GM19035 (cell line): ENCODE measurements at regions not wholly inside any gene's neighbourhood (a gene's known extent, or its start where the extent isn't known, plus 50 kb on each side); places are given as distances from the start of the nearest gene placed in this dataset.

Experiments used
- ATAC-seq: cut with Tn5 transposase; IDR thresholded peaks from one replicate; pipeline ENCODE4 v1.9.1; 2021; ENCODE audit not compliant: unreplicated experiment

DNA sequence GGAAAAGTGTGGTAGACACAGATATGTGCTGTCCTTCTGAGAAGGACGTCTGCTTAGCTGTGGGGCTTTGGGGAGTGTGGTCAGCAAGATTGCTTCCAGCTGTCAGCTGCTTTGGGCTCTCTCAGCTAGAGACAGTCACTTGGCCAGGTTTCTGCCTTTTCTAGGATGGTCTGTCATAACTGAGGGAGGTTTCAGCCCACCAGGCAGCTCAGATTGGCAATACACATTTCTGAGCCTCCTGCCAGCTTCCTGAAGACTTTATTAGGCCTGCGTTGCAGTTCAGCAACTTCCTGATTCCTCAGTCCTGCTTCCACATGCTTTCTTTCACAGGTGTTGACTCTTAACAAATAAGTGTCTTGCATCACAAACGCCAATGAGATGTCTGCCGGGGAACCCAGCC, 286.5 kb downstream of the SQOR start:
- no peak for ATAC-seq

DNA sequence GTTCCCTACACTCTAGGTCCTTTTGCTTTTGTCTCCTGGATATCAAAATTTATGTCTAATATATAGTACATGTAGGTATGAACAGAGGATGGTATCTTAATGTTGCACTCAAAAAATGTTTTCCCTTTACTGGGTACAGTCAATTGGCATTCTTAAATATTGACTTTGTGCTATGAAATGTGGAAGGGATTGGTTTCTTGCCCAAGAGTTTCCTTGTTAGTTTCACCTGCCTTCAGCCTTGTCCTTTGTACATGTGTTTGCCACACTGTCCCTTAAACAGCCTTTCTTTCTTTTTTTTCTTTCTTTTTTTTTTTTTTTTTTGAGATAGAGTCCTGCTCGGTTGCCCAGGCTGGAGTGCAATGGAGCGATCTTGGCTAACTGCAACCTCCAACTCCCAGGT, 287.1 kb downstream of the SQOR start:
- ATAC-seq: no peak

DNA sequence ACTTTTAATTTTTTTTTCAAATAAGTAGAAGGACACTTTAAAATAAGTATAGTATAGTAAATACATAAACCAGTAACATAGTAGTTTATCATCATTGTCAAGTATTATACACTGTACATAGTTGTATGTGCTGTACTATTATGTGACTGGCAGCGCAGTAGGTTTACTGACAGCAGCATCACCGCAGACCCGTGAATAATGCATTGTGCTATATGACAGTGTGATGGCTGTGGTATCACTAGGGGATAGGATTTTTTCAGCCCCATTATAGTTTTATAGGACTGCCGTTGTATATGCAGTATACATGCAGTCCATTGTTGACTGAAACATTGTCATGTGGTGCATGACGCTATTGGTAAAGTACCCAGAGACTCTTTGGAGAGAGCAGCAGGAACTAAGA, 306.5 kb downstream of the SQOR start:
- no peak for ATAC-seq

DNA sequence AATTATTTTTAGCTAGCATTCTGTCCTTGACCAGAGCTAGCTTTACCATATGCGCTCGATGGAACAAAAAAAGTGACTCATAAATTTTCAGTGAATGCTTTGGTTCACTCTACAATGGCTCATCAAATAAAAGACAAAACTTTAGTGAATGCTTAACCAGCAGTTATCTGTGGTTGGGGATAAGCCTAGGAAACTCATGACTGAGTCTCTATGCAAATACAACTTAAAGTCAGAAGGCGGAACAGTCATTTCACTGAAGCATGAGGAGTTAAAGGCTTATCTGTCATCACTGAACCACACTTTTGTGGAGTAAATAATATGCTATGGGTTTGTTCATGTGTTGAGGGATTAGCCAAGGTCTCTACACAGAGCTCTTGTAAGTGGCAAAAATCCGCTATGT, 308.4 kb downstream of the SQOR start:
- no peak for ATAC-seq

DNA sequence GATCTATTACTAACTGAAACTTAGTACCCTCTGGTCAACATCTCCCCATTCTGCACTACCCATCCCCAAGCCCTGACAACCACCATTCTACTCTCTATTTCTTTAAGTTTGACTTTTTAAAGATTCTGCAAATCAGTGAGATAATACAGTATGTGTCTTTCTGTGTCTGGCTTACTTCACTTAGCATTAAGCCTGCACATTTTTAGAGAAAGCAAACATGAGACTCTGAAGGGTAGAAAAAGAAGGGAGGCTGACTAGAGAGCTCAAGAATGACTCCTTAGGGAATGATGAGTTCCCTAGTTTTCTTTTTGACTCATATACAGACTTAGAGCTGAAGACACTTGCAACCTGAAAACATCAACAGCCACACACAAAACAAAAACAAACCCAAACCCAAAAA, 311.3 kb downstream of the SQOR start:
- ATAC-seq: no peak

DNA sequence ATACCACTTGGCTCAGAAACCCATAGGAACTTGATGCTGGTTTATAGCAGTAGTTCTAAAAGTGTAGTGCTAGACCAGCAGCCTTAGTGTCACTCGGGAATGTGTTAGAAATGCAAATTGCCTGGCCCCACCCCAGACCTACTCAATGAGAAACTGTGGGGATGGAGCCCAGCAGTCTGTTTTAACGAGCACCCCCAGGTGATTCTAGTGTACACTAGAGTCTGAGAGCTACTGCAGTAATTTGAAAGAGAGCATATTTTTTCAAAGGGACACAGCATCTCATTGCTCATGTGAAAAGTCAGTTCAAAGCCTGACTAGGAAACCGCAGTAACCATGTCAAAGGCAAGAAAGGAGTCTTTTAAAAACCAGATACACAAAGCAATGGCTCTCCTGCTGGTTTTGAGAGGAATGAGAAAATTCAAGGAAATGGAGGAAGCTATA, 313.4 kb downstream of the SQOR start:
- ATAC-seq: no peak

DNA sequence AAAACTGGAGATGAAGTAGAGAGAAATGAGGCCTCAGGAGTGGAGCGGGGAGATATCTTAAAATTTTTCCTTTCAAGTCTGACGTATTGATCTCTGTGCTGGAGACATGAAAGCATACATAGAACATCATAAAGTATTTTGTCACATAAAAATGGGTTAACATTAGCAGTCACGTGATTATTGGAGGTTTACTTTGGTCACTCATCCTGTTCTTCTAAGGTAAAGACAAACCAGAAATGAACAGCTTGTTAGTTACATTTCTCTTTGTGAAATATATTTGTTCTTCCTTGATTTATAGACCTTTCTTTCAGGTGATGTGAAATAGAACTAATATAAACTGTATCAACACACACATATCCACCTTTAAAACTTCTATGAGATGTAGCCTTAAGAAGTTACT, 324.1 kb downstream of the SQOR start:
- ATAC-seq: no peak

DNA sequence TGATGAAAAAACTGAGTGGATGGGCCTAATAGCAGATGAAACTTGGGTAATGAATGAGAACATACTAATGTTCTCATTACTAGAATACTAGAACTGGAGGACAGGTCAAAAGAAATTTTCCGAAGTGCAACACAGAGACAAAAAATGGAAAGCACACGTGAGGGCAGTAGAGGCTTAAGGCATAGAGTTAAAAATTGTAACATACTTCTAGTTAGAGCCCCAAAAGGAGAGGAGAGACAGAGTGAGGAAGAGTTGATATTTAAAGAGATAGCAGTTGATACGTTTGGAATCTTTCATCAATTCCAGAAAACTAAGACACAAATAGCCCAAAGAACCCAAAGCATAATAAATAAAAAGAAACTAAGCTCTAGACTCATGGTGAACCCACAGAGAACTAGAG, 327.9 kb downstream of the SQOR start:
- no peak for ATAC-seq

DNA sequence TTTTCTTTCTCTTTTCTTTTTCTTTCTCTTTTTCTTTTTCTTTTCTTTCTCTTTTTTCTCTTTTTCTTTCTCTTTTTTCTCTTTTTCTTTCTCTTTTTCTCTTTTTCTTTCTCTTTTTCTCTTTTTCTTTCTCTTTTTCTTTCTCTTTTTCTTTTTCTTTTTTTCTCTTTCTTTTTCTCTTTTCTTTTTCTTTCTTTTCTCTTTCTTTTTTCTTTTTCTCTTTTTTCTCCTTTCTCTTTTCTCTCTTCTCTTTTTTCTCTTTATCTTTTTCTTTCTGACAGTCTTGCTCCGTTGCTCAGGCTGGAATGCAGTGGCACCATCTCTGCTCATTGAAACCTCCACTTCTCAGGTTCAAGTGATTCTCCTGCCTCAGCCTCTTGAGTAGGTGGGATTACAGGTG, 335.7 kb downstream of the SQOR start:
- ATAC-seq: no peak

DNA sequence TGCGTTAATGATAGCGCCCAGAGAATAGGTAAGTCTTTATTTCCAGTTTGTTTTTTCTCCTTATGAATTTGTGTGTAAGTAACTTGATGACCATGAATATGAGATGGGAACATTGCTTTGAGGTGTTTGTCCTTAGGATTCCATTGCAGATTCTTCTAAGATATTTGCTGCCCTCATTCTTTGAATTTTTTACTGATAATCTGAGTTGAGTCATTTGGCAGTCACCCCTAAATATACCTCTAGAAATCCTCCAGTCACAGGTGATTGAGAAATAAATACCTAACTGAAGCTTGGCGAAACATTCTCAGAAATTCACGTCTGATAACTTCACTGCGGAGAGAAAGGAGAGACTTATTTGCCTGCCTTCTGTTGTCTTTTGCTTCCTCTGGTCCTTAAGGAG, 345.5 kb downstream of the SQOR start:
- ATAC-seq: no peak

DNA sequence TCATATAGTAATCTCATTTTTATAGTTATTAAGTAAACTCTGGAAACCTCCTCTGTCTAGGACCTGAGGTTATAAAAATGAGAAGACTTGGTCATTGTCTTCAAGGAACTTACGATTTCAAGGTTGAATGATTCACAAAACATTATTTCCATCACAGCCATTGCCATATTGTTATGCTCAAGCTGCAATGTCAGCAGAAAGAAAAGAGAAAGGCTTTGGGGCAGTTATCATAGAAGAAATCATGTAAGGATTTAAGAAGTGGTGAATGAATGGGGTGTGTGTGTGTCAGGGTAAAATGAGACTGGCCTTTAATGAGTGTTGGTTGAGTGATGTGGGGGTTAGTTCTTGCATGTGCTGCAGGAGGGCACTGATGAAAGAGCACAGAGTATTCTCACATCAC, 346.8 kb downstream of the SQOR start:
- ATAC-seq: no peak

DNA sequence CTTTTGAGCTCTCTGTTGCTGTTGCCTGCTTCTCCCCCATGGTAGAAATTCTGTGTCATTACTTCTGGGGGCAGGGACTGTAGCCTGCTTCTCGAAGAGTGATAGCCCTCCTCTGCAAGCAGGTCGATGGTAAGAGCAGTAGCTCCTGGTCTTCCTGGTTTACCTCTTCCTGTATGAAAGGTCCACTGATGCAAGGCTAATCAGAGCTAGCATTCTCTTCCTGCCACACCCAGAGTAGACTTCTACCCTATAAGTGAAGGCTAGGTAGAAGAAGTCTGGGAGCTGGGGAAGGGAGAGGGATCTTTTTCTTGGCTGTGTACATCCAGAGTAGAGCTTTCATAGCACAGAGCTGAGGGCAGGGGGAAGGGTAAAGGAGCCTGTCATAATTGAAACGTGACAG, 357.0 kb downstream of the SQOR start:
- ATAC-seq: no peak

DNA sequence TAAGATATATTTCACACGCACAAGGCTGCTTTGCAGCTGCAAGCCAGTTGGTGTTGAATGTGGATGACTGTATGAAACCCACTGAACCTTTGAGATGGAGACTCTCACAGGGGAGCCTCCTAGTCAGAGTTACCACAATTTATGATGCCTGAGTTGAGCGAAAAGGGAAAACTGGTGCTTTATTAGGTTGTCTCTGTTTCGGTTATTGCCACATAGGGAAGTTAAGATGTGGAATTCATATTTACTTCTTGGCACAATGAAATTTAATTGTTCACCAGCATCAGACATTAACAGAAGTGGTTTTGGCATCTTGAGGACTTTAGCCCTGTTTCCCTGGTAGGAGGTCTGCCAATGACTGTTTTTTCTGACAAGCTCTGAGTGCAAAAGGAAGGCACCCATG, 358.2 kb downstream of the SQOR start:
- no peak for ATAC-seq

DNA sequence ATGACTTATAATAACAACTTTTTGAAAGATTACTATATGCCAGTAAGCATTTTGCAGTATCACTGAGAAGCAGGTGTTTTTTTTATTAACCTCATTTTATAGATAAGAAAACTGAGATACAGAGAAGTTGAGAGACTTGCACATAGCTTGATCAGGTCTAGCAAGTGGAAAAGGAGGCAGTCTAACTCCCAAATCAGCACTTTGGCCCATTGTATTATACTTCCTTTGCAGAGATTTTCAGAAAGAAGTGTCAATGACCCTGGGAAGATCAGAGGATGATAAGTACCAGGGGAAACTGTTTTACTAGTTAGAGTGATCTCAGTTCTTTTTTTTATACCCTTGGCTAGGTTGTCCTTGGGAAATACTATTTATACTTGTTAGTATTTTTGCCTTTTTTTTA, 358.7 kb downstream of the SQOR start:
- ATAC-seq: no peak

DNA sequence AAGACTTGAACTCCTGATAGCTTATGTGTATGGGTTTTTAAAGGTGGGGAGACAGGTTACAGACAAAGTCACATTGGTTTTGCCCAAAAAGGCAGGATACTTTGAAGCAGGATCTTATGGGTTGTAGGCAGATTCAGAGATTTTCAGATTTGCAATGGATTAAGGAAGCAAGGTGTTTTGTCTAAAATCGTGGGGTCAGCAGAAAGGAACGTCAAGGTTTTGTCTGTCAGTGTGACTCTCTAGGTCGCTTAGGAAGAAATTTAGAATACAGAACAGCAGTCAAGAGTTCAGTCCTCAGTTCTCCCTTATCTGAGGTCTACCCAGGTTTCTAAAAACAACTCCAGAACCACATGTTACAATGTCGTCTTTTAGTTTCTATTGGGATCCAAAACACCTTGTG, 361.0 kb downstream of the SQOR start:
- ATAC-seq: no peak

DNA sequence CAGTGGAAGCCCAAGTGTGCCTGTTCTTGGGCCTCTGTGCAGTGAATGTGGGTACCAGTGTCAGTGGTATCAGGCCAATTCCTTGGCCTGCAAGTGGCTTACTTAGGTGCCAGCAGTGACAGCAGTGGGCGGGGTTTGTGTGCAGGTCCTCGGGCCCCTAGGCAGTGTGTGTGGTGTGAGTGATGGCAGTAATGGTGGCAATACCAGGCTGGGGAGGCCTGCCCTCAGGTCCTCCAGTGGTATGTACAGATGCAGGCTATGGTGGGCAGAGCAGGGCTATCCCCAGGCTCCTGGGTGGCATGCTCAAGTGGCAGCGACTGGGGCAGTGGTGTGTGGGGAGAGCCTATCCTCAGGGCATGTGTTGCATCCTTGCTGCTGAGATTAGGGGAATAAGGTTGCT, 379.7 kb downstream of the SQOR start:
- no peak for ATAC-seq

DNA sequence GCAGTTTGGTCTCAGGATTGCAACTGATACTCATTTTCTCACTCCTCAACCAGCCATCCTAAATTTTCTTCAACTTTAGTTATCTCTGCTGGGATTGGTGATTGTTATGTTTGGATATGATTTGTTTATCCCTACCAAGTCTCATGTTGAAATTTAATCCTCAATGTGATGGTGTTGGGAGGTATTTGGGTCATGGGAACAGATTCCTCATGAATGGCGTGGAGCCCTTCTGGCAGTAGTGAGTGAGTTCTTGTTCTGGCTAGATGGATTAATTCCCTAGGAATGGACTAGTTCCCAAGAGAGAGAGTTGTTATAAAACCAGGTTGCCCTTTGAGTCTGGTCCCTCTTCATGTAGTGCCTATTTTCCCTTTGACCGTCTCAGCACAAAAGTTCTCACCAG, 399.9 kb downstream of the SQOR start:
- no peak for ATAC-seq

DNA sequence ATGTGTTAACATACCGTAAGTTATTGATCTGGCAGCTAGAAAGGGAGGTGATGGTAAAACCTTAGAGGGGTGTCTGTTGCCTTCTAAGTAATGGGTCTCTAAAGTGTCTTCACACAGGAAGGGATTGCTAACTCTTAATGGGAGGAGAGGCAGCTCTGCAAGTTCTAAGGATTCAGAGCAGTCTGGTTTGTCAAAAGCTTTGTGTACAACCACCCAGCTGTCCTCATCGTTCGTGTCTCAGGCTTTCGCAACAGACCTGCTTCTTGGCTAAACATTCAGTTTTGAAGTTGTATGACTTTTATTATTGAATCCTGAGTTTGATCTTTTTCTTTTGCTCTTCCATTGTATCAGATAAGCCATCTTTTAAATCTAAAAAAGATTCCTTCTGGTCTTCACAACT, 404.9 kb downstream of the SQOR start:
- ATAC-seq: no peak

DNA sequence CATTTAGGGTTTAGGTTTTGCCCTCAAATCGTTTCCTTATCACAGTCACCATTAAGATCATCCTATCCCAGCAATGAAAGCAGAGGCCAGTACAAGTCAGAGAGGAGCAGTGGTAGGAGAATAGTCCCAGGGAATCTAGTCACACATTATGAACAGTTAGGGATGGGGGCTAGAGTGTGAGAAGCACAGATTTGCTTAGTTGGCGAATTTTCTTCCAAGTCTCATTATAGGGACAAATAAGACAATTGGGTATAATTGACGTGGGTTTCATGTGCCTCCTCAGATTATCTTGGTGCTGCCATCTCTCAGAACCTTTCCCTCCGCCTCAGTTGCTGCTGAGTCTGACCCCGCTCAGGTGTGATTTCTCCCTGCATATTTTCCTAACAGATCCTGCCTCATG, 407.1 kb downstream of the SQOR start:
- ATAC-seq: no peak

DNA sequence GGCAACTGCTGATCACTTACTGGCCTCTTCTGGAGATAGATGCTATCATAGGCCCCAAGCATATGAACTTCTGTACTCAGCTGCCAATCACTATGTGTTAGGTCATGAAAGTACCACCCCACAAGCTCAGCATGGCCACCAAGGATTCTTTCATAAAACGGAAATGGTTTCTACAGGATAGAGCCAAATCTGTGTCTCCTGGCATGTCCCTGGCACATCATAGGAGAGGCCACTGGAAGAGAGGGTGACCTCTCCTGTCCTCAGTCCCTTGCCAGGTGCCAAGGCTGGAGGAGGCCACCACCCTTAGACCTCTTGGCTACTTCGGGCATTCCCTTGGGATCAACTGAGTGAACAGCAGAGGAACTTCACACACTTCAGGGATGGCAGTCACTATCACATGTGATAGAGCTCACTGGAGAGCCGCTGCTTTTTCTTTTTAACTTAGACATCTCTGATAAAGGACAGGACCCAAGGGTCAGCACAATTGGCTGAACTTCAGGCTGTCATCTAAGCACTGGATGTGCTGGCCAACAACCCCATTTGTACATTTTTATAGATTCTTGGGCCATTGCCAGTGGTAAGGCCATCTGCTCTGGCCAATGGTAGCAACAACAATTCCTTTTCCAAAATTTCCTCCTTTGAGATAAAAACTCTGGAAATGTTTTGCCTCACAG, 425.2 kb downstream of the SQOR start:
- ATAC-seq: no peak

DNA sequence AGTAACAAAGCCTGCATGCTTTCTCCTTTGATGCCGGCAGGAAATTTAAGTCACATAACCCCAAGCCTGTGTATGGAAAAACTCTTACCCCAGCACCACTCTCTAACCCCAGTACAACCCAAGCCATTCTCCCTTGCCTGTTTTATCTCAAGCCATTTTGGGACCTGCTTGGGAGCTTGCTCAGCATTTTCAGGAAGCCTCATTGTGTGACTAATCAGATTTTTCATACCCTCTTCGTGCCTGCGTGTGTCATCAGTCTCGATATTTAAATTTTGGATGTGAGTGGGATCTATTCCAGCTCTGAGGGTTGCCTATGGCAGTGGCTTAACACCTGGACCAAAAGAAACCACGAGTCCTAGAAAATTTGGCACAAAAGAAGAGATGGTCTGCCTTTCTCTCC, 426.2 kb downstream of the SQOR start:
- no peak for ATAC-seq

DNA sequence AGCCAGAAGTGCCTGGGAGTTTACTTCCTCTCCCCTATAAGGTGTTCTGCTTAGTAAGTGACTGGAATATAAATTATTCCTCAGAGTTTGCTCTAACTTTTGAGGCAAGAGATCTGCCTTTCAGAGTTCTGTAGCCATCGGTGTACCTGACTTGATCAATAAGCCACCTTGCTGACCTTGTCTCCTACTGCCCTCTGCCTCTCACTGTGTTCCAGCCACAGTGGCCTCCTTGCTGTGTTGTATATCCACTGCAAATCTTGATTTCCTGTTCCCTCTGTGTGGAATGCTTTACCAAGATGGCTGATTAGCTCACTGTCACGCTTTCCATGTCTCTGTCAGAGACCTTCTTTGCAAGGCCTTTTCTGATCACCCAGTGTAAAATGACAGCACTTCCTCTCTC, 442.4 kb downstream of the SQOR start:
- no peak for ATAC-seq

DNA sequence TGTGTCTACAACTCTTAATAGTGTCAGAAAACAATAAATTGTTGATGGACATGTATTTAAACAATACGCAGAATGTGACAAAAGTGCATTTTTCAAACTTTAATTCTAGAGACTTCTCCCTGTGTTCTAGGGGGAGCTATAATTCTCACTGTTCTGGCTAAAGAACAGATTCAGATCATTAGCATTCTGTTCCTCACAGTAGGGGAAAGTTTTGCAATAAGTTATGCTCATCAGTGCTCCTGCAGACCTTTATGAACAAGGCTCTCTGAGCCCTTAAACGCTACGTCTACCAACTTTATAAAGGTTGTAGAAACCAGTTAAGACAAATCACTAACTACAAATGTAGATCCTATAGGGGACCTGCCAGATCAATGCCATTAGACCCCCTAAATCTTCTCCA, 444.2 kb downstream of the SQOR start:
- ATAC-seq: no peak

DNA sequence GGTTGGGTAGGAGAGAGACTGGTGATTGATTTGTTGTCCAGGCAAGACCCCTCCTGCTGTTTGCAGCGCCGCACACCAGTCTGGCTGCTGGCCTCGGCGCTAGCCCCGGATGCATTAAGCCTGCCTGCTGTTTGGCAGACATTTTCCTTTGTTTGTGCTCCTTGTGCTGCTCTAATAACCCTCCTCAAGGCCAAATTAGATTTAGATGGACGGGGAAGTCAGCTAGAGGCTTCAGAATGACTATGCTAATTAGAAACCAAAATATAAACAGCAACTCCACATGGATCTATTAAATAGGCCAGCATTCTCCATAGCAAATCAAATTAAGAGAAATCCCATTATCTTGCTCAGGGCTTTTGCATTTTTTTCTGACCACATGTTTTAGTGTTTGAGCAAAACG, 445.2 kb downstream of the SQOR start:
- no peak for ATAC-seq
